Fibroblast of lung (primary cell): ENCODE measurements at regions not wholly inside any gene's neighbourhood (a gene's known extent, or its start where the extent isn't known, plus 50 kb on each side); places are given as distances from the start of the nearest gene placed in this dataset.

ENCODE experiments used
- EZH2 ChIP-seq: IDR thresholded peaks from 2 replicates; pipeline ENCODE4 v1.5.1; 2012; ENCODE audit warnings: low read length, control low read depth, mild to moderate bottlenecking; ENCODE audit errors: missing control alignments
- TF ChIP-seq, protein P1 (sequence below), 2 donors: IDR thresholded peaks in 1 of 2; conservative IDR thresholded peaks in 1 of 2; 1 replicate in 1 of 2; 2 replicates in 1 of 2; pipeline ENCODE4 v1.5.1; 2011 to 2012; ENCODE audit warnings: low read length in 2 of 2, control low read depth in 1 of 2, inconsistent platforms in 1 of 2, low read depth in 1 of 2, mild to moderate bottlenecking in 1 of 2

DNA sequence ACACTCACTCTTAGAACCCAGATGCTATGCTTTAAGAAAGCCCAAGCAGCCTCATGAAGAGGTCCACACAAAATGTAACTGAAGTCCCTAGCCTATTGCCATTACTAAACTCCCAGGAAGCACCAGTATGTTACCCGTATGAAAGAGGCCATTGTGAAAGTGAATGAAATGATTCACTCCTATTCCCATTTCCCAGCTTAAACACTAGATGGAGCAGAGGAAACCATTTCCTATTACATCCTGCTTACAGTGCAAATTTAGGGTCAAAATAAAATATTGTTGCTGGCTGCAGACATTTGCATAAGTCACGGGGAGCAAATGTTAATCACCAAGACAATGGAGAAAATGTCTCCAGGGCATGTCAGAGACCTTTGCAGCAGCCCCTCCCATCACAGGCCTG lies 989.7 kb upstream of the CRIM1 start:
- TF ChIP-seq, protein P1, sequence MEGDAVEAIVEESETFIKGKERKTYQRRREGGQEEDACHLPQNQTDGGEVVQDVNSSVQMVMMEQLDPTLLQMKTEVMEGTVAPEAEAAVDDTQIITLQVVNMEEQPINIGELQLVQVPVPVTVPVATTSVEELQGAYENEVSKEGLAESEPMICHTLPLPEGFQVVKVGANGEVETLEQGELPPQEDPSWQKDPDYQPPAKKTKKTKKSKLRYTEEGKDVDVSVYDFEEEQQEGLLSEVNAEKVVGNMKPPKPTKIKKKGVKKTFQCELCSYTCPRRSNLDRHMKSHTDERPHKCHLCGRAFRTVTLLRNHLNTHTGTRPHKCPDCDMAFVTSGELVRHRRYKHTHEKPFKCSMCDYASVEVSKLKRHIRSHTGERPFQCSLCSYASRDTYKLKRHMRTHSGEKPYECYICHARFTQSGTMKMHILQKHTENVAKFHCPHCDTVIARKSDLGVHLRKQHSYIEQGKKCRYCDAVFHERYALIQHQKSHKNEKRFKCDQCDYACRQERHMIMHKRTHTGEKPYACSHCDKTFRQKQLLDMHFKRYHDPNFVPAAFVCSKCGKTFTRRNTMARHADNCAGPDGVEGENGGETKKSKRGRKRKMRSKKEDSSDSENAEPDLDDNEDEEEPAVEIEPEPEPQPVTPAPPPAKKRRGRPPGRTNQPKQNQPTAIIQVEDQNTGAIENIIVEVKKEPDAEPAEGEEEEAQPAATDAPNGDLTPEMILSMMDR (conservative IDR thresholded peaks at IDR 0.05 in 1 of 2, IDR thresholded peaks at IDR 0.05 in 1 of 2; ENCODE audit: low read depth in 1 of 2, low read length in 2 of 2): no peak
- no peak for TF ChIP-seq EZH2
